ENCODE measurements at regions not wholly inside any gene's neighbourhood (a gene's known extent, or its start where the extent isn't known, plus 50 kb on each side); places are given as distances from the start of the nearest gene placed in this dataset.

DNA sequence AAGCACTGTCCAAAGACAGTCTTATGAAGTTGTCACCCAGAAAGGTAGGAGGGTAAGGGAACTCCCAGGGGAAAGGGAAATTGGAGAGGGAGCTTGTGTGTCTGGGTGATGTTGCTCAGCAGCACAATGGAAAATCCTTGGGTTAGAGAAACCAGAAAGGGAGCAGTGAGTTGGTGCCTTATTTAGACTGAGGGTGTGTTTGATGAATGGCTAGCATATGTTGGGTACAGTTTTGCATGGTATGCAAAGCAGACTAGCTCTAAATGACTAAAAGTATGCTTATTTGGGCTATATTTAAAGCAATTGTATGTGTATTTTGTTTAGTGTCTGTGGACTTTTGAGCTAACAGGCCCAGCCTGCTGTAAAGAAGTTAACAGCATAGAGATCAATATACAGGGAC lies 2884.6 kb upstream of the PCDH20 start:
- TF ChIP-seq, protein P1, sequence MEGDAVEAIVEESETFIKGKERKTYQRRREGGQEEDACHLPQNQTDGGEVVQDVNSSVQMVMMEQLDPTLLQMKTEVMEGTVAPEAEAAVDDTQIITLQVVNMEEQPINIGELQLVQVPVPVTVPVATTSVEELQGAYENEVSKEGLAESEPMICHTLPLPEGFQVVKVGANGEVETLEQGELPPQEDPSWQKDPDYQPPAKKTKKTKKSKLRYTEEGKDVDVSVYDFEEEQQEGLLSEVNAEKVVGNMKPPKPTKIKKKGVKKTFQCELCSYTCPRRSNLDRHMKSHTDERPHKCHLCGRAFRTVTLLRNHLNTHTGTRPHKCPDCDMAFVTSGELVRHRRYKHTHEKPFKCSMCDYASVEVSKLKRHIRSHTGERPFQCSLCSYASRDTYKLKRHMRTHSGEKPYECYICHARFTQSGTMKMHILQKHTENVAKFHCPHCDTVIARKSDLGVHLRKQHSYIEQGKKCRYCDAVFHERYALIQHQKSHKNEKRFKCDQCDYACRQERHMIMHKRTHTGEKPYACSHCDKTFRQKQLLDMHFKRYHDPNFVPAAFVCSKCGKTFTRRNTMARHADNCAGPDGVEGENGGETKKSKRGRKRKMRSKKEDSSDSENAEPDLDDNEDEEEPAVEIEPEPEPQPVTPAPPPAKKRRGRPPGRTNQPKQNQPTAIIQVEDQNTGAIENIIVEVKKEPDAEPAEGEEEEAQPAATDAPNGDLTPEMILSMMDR (IDR thresholded peaks at IDR 0.05; ENCODE audit: low read depth, low read length) = no peak
- Histone ChIP-seq H3K36me3 (no peaks in the 10 kb centered on the region), H3K4me1 (ENCODE audit: low read depth) (no peaks in the 10 kb centered on the region), H3K4me3 (no peak overlapping the region), H3K9me3 (ENCODE audit: low read depth) (no peaks in the 10 kb centered on the region), H3K27ac (no peak overlapping the region), H3K27me3 (no peaks in the 10 kb centered on the region)
- no peak for DNase-seq (ENCODE audit: low read depth in 1 of 2, low spot score in 1 of 2)

DNA sequence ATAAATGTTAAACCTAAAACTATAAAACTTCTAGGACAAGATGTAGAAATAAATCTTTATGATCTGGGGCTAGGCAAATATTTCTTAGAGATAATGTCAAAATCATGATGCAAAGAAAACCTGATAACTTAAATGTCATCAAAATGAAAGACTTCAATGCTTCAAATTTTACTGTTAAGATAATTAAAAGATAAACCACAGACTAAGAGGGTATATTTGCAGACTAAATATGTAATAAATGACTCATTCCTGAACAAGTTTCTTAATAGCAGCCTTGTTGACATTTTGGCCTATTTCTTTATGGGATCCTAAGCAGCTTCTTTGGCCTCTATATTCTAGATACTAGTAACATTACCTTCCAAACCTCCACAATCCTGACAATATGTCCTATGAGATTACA lies 2878.3 kb upstream of the PCDH20 start:
- Histone ChIP-seq H3K4me3 (no peak overlapping the region), H3K4me1 (ENCODE audit: low read depth) (no peaks in the 10 kb centered on the region), H3K27me3 (no peaks in the 10 kb centered on the region), H3K9me3 (ENCODE audit: low read depth) (no peaks in the 10 kb centered on the region), H3K36me3 (no peaks in the 10 kb centered on the region), H3K27ac (no peak overlapping the region)
- DNase-seq (ENCODE audit: low read depth in 1 of 2, low spot score in 1 of 2) = no peak
- TF ChIP-seq, protein P1 (IDR thresholded peaks at IDR 0.05; ENCODE audit: low read depth, low read length) = no peak

DNA sequence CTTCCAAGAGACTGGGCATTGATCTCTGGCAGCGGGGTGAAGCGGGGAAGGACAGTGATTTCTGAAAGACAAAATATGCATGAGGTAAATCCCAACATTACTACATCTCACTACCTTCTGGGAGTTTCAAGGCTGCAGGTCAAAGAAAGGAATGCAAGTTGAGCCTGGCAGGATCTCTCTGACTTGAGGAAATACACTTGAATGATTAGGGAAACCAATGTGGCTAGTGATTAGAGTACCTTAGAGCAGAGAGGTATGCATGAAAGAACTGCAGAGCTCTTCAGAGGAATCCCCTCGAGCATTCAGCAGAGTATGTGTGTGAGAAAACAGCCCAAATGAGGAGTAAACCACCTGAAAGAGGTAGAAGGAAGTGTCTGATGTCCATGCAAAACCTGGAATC lies 2874.1 kb upstream of the PCDH20 start:
- TF ChIP-seq, protein P1 (IDR thresholded peaks at IDR 0.05; ENCODE audit: low read depth, low read length) = no peak
- Histone ChIP-seq H3K27ac (no peak overlapping the region), H3K4me1 (ENCODE audit: low read depth) (no peaks in the 10 kb centered on the region)

DNA sequence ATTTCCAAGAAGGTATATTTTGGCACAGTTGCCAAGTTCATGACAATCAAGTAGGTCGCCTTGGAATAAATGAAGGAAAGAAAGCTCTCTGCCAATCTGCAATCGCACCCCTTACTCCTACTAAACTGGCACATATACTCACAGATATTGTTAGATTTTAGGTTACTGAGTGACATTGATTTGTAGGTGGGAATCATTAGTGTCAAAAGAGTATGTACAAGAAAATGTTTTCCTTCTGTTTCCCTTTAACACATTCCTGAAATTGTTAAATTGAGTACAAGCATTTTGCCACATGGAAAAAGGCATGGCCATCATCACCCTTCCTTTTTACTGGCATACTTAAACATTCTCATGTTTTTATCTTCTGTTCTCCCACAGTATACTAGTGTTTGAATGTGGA lies 2868.3 kb upstream of the PCDH20 start:
- no peak for DNase-seq (ENCODE audit: low read depth in 1 of 2, low spot score in 1 of 2)
- Histone ChIP-seq H3K4me1 (ENCODE audit: low read depth) (no peaks in the 10 kb centered on the region), H3K27me3 (no peaks in the 10 kb centered on the region), H3K9me3 (ENCODE audit: low read depth) (no peaks in the 10 kb centered on the region), H3K4me3 (no peak overlapping the region), H3K27ac (no peak overlapping the region), H3K36me3 (no peaks in the 10 kb centered on the region)
- TF ChIP-seq, protein P1 (IDR thresholded peaks at IDR 0.05; ENCODE audit: low read depth, low read length) = no peak

More for the DNA sequence above, 2874.1 kb upstream of the PCDH20 start:
- Histone ChIP-seq H3K36me3 (no peaks in the 10 kb centered on the region), H3K4me3 (no peak overlapping the region), H3K27me3 (no peaks in the 10 kb centered on the region), H3K9me3 (ENCODE audit: low read depth) (no peaks in the 10 kb centered on the region)
- no peak for DNase-seq (ENCODE audit: low read depth in 1 of 2, low spot score in 1 of 2)

DNA sequence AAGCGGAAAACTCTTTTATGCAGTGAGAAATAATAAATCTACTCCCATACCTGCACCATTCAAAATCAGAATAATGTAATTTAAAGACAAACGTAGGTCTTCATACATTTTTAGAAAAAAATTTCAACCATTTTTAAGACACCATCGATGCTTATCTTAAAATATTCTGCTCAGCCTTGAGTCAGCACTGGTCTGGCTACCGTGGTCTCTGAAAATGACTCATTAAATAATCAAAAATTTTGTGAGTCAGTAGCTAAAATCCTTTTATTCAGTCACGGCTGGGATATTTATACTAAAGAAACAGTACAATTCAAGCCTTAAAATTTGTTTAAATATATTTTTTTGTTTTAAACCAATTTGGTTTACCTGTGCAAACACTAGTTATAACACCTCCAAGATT lies 2862.8 kb upstream of the PCDH20 start:
- no peaks in the 10 kb centered on the region for H3K27me3 ChIP-seq
- TF ChIP-seq, protein P1 (IDR thresholded peaks at IDR 0.05; ENCODE audit: low read depth, low read length) = no peak
- no peak overlapping the region for H3K4me3 ChIP-seq
- DNase-seq (ENCODE audit: low read depth in 1 of 2, low spot score in 1 of 2) = peak in 1 of 2 donors; percentile 42
- no peaks in the 10 kb centered on the region for H3K9me3 ChIP-seq (ENCODE audit: low read depth)
- H3K4me1 ChIP-seq (ENCODE audit: low read depth) = no peaks in the 10 kb centered on the region
- H3K27ac ChIP-seq = no peak overlapping the region
- H3K36me3 ChIP-seq = no peaks in the 10 kb centered on the region

DNA sequence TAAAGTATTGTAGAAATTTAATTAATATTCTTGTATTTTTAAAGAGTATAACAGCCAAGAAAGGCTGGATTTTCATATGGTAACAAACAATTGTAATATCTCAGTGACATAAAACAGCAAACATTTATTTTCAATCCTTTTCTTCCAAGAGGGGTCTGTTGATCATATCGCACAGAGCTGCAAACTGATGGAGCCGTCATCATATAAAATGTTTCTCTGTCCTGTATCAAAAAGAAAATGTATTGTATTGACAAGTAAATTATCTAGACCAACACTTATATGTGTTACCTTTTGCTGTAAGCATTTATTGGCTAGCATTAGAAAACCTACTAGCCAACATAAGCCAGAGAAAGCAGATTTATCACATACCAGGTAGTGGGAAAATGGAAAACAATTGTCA lies 2861.4 kb upstream of the PCDH20 start:
- no peaks in the 10 kb centered on the region for H3K9me3 ChIP-seq (ENCODE audit: low read depth)
- no peak overlapping the region for H3K27ac ChIP-seq
- DNase-seq (ENCODE audit: low read depth in 1 of 2, low spot score in 1 of 2) = no peak
- TF ChIP-seq, protein P1 (IDR thresholded peaks at IDR 0.05; ENCODE audit: low read depth, low read length) = no peak
- no peaks in the 10 kb centered on the region for H3K36me3 ChIP-seq
- no peaks in the 10 kb centered on the region for H3K4me1 ChIP-seq (ENCODE audit: low read depth)
- no peak overlapping the region for H3K4me3 ChIP-seq
- no peaks in the 10 kb centered on the region for H3K27me3 ChIP-seq
